Activated CD4-positive, alpha-beta T cell treated with anti-CD3 and anti-CD28 coated beads for 48 hours (primary cell): ENCODE measurements at regions not wholly inside any gene's neighbourhood (a gene's known extent, or its start where the extent isn't known, plus 50 kb on each side); places are given as distances from the start of the nearest gene placed in this dataset.
"Not testable (repeated sequence)": the region's sequence is repeated elsewhere in the genome, so short reads cannot be mapped to it uniquely, and the experiment has no call there.

ENCODE experiments used
- DNase-seq: peaks from one replicate; pipeline ENCODE4 v3.0.0-alpha.2; 2020

DNA sequence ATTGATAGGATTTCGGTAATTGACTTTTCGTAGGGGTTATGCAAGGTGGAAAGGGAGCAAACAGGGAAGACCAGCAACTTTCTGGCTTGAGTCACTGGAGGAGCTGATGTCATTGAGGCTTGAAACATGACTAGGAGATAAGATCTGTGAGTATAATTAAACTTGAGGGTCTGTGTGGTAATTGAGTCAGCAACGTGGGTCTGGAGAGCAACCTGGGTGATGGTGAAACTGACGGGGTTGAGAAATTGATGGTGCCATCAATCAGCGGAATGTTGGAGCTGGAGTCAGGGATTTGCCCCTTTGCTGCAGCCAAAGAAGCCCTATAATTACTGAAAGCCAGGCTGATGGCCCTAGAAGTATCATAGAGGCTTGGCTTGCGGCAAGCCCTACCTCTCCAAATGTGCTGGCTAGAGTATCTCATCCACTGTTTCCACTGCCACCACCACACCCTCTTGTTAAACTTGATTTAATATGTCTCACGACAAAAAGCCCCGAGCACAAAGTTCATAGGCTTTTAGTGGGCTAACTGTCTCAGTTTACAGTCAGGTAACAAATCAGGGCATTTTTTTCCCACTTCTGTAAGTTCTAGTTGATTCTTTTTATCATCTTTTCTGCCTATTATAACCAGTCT lies 186.9 kb upstream of the ELAC2 start:
- no peak for DNase-seq

- DNase-seq = no peak
Measured at GRCh38 chr17:13202835-13203234, 185.0 kb upstream of the ELAC2 start.

DNA sequence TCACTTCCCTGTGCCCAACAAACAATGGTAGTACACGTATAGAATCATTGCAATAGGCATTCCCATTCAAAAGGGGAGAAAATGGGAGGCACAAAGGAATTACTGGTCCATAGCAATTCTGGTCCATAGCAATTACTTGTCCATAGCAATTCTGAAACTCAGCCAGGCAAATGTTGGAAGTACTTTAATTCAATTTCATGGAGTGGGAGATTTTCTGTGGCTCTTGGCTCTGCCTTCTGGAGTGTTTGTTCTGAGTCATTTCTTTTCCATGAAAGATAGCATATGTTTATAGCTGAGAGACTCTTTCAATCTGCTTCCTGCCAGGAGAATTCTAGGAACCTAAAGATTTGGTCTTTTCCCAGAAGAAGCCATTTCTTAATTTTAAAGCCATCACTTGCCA lies 182.8 kb upstream of the ELAC2 start:
- DNase-seq = no peak

GRCh38 chr17:13199425-13199824 lies 181.6 kb upstream of the ELAC2 start:
- DNase-seq = no peak

- DNase-seq = no peak
Measured at GRCh38 chr17:13197586-13197985, 179.8 kb upstream of the ELAC2 start.

GRCh38 chr17:13194887-13195286 lies 177.1 kb upstream of the ELAC2 start:
- no peak for DNase-seq

- DNase-seq = no peak
Measured at GRCh38 chr17:13182854-13183253, 165.0 kb upstream of the ELAC2 start.

GRCh38 chr17:13182450-13182849 lies 164.6 kb upstream of the ELAC2 start:
- DNase-seq = no peak

- DNase-seq = no peak
Measured at GRCh38 chr17:13181683-13182082, 163.9 kb upstream of the ELAC2 start.

DNA sequence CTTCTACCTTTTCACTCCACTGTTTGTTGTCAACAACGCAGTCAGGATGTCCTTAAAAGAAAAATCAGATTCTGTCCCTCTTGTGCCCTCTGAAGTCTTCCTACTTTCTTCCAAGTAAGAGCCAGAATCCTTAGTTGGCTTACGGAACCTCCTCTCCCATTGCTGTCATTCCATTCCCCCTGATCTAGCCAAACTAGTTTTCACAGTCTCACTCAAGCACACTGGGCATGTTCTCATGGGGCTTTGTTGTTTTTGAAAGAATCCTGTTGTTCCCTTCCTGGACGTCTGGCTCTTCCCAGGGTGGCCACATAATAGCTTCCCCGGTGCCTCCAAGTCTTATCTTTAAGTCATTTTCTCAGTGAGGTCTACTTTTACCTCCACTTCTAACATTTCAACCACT lies 158.6 kb upstream of the ELAC2 start:
- DNase-seq = no peak

DNA sequence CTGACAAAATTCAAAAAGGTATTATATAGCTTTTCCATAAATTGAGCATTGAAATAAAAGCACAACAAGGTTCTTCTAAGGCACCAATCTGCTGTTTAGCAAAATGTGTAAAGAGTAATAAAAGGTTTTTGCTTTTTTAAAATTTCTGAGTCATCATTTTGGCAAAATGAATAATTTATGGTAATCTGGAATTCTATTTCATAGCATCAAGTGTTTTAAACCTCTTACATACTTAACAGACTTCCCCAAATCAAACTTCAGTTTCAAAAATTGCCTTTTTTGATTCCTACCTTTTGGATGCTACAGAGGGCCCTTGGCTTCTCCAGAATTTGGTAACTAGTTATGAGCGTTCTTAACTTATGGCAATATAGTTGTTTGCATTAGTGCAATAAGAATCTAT lies 154.0 kb upstream of the ELAC2 start:
- DNase-seq = no peak

GRCh38 chr17:13162361-13162760 lies 144.5 kb upstream of the ELAC2 start:
- no peak for DNase-seq

GRCh38 chr17:13160790-13161189 lies 143.0 kb upstream of the ELAC2 start:
- DNase-seq = no peak

GRCh38 chr17:13160296-13160695 lies 142.5 kb upstream of the ELAC2 start:
- DNase-seq = no peak

GRCh38 chr17:13158494-13159240 lies 140.8 kb upstream of the ELAC2 start:
- no peak for DNase-seq

- DNase-seq = no peak
Measured at GRCh38 chr17:13157656-13158055, 139.8 kb upstream of the ELAC2 start.

DNA sequence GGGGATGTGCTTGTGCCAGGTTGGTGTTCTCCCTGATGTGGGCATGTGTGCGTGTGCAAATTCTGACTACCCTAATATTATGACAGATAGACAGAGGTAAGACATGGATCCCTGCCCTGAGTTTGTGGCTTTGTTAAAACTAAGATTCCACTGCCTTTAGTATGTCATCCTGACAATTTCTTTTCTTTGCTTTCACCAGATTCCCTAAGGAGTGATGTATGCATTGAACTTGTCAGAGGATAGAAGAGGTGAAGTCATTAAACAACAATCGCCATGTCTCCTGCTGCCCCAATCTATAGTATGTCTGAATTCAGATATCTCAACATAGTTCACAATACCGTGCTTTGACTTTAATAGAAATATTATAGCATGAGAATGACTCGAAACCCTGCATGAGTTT lies 137.1 kb upstream of the ELAC2 start:
- DNase-seq = no peak

GRCh38 chr17:13154398-13154797 lies 136.6 kb upstream of the ELAC2 start:
- DNase-seq = no peak

- DNase-seq = no peak
Measured at GRCh38 chr17:13153036-13153435, 135.2 kb upstream of the ELAC2 start.

DNA sequence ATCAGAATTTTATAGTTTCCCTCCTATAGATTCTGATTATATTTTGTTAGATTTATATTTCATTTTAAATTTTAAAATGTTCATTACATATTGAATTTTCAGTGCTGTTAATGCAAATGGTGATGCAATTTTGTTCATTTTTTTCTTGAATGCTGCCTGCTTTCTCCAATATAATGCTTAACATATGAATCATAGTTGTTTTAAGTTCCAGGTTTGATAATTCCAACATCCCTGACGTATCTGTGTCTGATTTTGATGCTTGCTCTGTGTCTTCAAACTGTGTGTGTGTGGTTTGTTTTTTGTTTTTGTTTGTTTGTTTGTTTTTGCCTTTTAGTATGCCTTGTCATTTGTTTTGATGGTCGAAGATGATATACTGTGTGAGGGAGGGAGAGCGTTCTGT lies 134.7 kb upstream of the ELAC2 start:
- no peak for DNase-seq

DNA sequence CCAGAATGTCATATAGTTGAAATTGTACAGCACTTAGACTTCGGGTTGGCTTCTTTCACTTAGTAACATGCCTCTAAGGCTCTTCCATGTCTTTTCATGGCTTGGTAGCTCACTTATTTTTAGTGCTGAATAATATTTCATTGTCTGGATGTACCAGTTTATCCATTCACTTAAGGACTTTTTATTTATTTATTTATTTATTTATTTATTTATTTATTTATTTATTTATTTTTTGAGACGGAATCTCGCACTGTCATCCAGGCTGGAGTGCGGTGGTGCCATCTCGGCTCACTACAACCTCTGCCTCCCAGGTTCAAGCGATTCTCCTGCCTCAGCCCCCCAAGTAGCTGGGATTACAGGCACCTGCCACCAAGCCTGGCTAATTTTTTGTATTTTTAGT lies 132.9 kb upstream of the ELAC2 start:
- DNase-seq = not testable (repeated sequence)

- DNase-seq = no peak
Measured at GRCh38 chr17:13143001-13143400, 125.2 kb upstream of the ELAC2 start.

- no peak for DNase-seq
Measured at GRCh38 chr17:13140750-13141149, 122.9 kb upstream of the ELAC2 start.

- no peak for DNase-seq
Measured at GRCh38 chr17:13135506-13135905, 117.7 kb upstream of the ELAC2 start.

GRCh38 chr17:13134076-13134475 lies 116.2 kb upstream of the ELAC2 start:
- no peak for DNase-seq
